22Rv1 (cell line): ENCODE measurements at regions not wholly inside any gene's neighbourhood (a gene's known extent, or its start where the extent isn't known, plus 50 kb on each side); places are given as distances from the start of the nearest gene placed in this dataset.

Source experiments
- ZFX ChIP-seq: fragments of 450-650 bp; IDR thresholded peaks from 2 replicates; pipeline ENCODE4 v1.6.1; 2017; ENCODE audit warnings: antibody characterized with exemption, borderline replicate concordance
- TF ChIP-seq, protein P1 (sequence below): fragments of 450-650 bp; IDR thresholded peaks from 2 replicates; pipeline ENCODE4 v1.5.1; 2017; ENCODE audit warnings: mild to moderate bottlenecking

DNA sequence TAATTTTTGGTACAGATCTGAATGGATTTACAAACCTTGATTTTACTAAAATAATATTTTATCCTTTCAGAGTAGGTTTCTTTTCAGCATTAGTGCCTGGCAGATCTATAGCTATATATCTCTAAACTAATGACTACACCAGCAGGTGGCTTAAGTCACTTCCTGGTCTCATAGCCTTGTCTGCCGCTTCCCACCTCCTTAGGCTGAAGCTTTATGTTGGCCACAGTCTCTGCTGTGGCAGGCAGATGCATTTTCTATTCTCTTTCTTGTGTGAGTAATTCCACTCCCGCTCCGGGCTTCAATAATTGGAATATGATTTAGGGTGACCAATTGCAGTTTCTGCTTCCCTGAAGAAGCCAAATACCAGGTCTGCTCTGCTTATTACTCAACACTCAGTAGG, 226.8 kb upstream of the HS3ST5 start:
- TF ChIP-seq, protein P1, sequence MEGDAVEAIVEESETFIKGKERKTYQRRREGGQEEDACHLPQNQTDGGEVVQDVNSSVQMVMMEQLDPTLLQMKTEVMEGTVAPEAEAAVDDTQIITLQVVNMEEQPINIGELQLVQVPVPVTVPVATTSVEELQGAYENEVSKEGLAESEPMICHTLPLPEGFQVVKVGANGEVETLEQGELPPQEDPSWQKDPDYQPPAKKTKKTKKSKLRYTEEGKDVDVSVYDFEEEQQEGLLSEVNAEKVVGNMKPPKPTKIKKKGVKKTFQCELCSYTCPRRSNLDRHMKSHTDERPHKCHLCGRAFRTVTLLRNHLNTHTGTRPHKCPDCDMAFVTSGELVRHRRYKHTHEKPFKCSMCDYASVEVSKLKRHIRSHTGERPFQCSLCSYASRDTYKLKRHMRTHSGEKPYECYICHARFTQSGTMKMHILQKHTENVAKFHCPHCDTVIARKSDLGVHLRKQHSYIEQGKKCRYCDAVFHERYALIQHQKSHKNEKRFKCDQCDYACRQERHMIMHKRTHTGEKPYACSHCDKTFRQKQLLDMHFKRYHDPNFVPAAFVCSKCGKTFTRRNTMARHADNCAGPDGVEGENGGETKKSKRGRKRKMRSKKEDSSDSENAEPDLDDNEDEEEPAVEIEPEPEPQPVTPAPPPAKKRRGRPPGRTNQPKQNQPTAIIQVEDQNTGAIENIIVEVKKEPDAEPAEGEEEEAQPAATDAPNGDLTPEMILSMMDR, result no peak
- TF ChIP-seq ZFX, result no peak
